ENCODE measurements at regions not wholly inside any gene's neighbourhood (a gene's known extent, or its start where the extent isn't known, plus 50 kb on each side); places are given as distances from the start of the nearest gene placed in this dataset.

DNA sequence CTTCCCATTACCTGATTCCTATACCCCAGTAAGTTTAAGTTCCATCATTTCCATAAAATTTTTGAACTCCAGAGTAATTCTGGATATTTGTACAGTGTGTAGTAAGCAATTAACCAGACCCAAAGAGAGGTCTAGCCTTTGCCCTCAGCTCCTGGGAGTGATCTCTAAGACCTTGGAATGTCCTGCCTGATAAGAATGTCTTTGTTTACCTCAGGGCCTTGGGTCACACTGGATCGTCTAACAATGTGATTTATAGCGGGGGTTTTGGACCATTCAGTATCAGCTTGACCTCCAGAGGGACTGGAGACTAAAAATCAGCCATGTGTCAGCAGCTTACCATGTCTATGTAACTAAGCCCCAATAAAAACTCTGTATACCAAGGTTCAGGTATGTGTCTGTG is 330.9 kb upstream of the PPP1R2C start:
- no peak overlapping the region for H3K4me3 ChIP-seq (ENCODE audit: low read depth, low read length)
- no peak for DNase-seq (ENCODE audit: low read depth)
- TF ChIP-seq, protein P1, sequence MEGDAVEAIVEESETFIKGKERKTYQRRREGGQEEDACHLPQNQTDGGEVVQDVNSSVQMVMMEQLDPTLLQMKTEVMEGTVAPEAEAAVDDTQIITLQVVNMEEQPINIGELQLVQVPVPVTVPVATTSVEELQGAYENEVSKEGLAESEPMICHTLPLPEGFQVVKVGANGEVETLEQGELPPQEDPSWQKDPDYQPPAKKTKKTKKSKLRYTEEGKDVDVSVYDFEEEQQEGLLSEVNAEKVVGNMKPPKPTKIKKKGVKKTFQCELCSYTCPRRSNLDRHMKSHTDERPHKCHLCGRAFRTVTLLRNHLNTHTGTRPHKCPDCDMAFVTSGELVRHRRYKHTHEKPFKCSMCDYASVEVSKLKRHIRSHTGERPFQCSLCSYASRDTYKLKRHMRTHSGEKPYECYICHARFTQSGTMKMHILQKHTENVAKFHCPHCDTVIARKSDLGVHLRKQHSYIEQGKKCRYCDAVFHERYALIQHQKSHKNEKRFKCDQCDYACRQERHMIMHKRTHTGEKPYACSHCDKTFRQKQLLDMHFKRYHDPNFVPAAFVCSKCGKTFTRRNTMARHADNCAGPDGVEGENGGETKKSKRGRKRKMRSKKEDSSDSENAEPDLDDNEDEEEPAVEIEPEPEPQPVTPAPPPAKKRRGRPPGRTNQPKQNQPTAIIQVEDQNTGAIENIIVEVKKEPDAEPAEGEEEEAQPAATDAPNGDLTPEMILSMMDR (IDR thresholded peaks at IDR 0.05; ENCODE audit: control insufficient read depth, extremely low read depth, insufficient read depth): no peak

DNA sequence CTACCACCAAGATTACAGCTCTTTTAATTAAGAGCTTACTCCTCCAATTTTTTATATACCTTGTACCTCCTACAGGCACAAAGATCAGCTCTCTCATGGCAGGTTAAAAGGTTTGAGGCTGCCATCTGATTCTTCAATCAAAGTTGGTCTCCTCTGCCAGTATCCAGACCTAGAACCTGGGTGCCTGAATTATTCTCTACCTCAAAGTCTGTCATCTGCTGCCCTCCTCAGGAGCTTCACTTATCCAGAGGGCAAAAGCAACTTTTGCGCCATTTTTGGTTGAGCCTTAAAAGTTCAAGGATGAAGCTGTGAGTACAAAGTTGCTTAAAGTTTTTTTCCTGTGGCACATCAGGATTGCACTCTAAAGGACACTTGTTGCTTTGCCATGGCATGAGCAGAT is 343.7 kb upstream of the PPP1R2C start:
- H3K4me3 ChIP-seq (ENCODE audit: low read depth, low read length): no peak overlapping the region
- TF ChIP-seq, protein P1 (IDR thresholded peaks at IDR 0.05; ENCODE audit: control insufficient read depth, extremely low read depth, insufficient read depth): peak; percentile 21; the same call in 1 of the 2 replicates
- DNase-seq (ENCODE audit: low read depth): no peak

GRCh38 chrX:43139645-43140044 is 361.7 kb upstream of the PPP1R2C start:
- DNase-seq (ENCODE audit: low read depth): no peak
- H3K4me3 ChIP-seq (ENCODE audit: low read depth, low read length): no peak overlapping the region
- TF ChIP-seq, protein P1 (IDR thresholded peaks at IDR 0.05; ENCODE audit: control insufficient read depth, extremely low read depth, insufficient read depth): no peak

- TF ChIP-seq, protein P1 (IDR thresholded peaks at IDR 0.05; ENCODE audit: control insufficient read depth, extremely low read depth, insufficient read depth): no peak
- no peak for DNase-seq (ENCODE audit: low read depth)
- H3K4me3 ChIP-seq (ENCODE audit: low read depth, low read length): no peak overlapping the region
Observed at GRCh38 chrX:43140582-43140981, 362.6 kb upstream of the PPP1R2C start.

DNA sequence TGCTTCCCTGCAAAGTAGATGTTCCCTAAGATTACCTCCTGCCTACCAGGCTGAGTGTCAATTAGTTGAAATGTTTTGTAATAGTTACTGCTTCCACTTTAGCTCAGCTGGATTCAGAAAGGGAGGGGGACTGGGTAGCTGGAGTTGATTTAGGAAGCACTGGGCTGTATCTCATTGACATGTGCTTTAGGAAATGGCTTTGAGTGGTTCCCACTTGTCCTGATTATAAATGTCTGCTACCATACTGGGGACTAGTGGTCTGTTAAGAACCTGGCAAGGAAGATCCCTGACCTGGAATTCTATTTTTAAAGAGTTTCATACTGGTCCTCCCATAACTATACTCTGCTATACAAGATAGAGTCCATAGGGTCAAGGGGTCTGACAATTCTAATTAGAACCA is 363.9 kb upstream of the PPP1R2C start:
- no peak overlapping the region for H3K4me3 ChIP-seq (ENCODE audit: low read depth, low read length)
- TF ChIP-seq, protein P1 (IDR thresholded peaks at IDR 0.05; ENCODE audit: control insufficient read depth, extremely low read depth, insufficient read depth): no peak
- DNase-seq (ENCODE audit: low read depth): no peak

- H3K4me3 ChIP-seq (ENCODE audit: low read depth, low read length): no peak overlapping the region
- TF ChIP-seq, protein P1 (IDR thresholded peaks at IDR 0.05; ENCODE audit: control insufficient read depth, extremely low read depth, insufficient read depth): no peak
- DNase-seq (ENCODE audit: low read depth): no peak
Observed at GRCh38 chrX:43148305-43148704, 370.3 kb upstream of the PPP1R2C start.

DNA sequence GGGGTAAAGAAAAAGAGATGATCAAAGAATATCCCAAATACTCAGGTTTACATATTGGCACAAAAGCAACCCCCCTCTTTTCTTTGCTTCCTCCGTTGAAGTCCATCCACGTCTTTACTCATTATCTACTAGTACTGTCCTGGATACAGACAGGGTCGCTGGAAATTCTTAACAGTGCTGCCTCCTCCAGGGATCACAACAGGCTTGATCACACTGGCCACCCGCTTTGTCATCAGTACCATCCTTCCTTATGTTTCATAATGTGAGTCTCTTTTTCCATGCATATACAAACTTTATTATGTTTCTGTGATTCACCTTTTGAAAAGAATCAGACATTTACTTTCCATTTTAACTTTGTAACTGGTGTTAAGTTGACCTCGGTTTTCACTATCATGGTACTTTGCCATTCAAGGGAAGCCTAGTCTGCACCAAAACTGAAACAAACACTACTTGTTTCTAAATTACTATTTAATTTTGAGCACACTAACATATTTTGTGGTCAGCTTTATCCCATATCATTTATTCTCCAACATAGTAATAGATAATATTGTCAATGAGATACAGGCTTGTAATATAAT is 387.5 kb upstream of the PPP1R2C start:
- TF ChIP-seq, protein P1 (IDR thresholded peaks at IDR 0.05; ENCODE audit: control insufficient read depth, extremely low read depth, insufficient read depth): no peak
- no peak for DNase-seq (ENCODE audit: low read depth)
- no peak overlapping the region for H3K4me3 ChIP-seq (ENCODE audit: low read depth, low read length)
